Right lobe of liver (tissue), 6 donors: ENCODE measurements at regions not wholly inside any gene's neighbourhood (a gene's known extent, or its start where the extent isn't known, plus 50 kb on each side); places are given as distances from the start of the nearest gene placed in this dataset.
"Not testable (repeated sequence)": the region's sequence is repeated elsewhere in the genome, so short reads cannot be mapped to it uniquely, and the experiment has no call there.

Experiments used
- ATAC-seq, 4 donors: fragments of 200-7000 bp; cut with Tn5 transposase; one replicate each; pipeline ENCODE4 v1.9.1; 2020; ENCODE audit warnings: mild to moderate bottlenecking in 4 of 4, moderate library complexity in 4 of 4
- DNase-seq, 3 donors: peaks; one replicate each; pipeline ENCODE4 v3.0.0-alpha.2; 2020
- H3K27ac ChIP-seq, 3 donors: fragments of 200-600 bp; one replicate each; pipeline ENCODE4 v1.8.0; 2022
- H3K27me3 ChIP-seq, 2 donors: fragments of 200-600 bp; one replicate each; pipeline ENCODE4 v1.8.0; 2022
- H3K36me3 ChIP-seq, 4 donors: fragments of 200-600 bp; sonication (generic) in 1 of 4; one replicate each; pipeline versions ENCODE4 v1.5.1 to v1.8.0; 2017 to 2022; ENCODE audit warnings: control low read depth in 1 of 4
- H3K4me1 ChIP-seq, 4 donors: fragments of 200-600 bp; sonication (generic) in 1 of 4; one replicate each; pipeline versions ENCODE4 v1.5.1 to v1.8.0; 2017 to 2022; ENCODE audit warnings: control low read depth in 1 of 4
- H3K4me3 ChIP-seq, 3 donors: fragments of 200-600 bp; one replicate each; pipeline ENCODE4 v1.8.0; 2022
- H3K9me3 ChIP-seq, 4 donors: fragments of 200-600 bp; sonication (generic) in 1 of 4; one replicate each; pipeline versions ENCODE4 v1.5.1 to v1.8.0; 2017 to 2022; ENCODE audit warnings: control low read depth in 1 of 4
- CTCF ChIP-seq, 4 donors: fragments of 200-600 bp in 3 of 4; fragments of 450-650 bp in 1 of 4; IDR thresholded peaks; one replicate each; pipeline versions ENCODE4 v1.5.1 to v1.8.0; 2016 to 2022; ENCODE audit warnings: antibody characterized with exemption in 4 of 4, mild to moderate bottlenecking in 2 of 4
- POLR2A ChIP-seq: fragments of 450-650 bp; IDR thresholded peaks from one replicate; pipeline ENCODE4 v1.6.1; 2017; ENCODE audit warnings: antibody characterized with exemption, mild to moderate bottlenecking
- WGBS: methylation state at CpG from one replicate; pipeline ENCODE4 v1.1.6; 2018; ENCODE audit warnings: low coverage, low lambda C conversion rate; ENCODE audit not compliant: insufficient coverage; ENCODE audit errors: missing lambda C conversion rate; 5-methylcytosine and 5-hydroxymethylcytosine counted together
- intact Hi-C, 2 donors: fragments of 100-400 bp; cut with DNase I; formaldehyde crosslinking; loops; one replicate each; pipeline versions ENCODE4 v1.11.2 to v1.14.1; 2022
- donor health status: DM: no; HTN: yes; CAD: no.
- donor health status: DM: no; HTN: no; CAD: no.
- donor health status: DM: no; HTN: no; CAD: no.
- donor health status: DM: no; HTN: yes; CAD: no.
- donor health status: DM: no; HTN: yes; CAD: no.

GRCh38 chr17:31724619-31725018 lies 134.4 kb downstream of the COPRS start:
- TF ChIP-seq CTCF (IDR thresholded peaks at IDR 0.05), result no peak
- TF ChIP-seq POLR2A, result no peak
- no peak for DNase-seq
- ATAC-seq, result no peak
- Histone ChIP-seq H3K9me3 (no peaks in the 10 kb centered on the region), H3K36me3 (no peaks in the 10 kb centered on the region), H3K4me3 (no peak overlapping the region), H3K4me1 (no peaks in the 10 kb centered on the region), H3K27me3 (no peaks in the 10 kb centered on the region), H3K27ac (peak overlapping the region in 1 of 3 donors; percentile 29)
- 80% methylated on average over 3 of the region's 8 CpGs for WGBS
- intact Hi-C loops, result no loop called here

GRCh38 chr17:31724026-31724425 lies 135.0 kb downstream of the COPRS start:
- intact Hi-C loops, result no loop called here
- DNase-seq (no peak), ATAC-seq (peak; percentile 34 to 56 (median 48))
- no peaks in the 10 kb centered on the region for H3K9me3 ChIP-seq
- WGBS, result 62% methylated on average over 4 of the region's 8 CpGs
- no peak overlapping the region for H3K4me3 ChIP-seq
- no peaks in the 10 kb centered on the region for H3K4me1 ChIP-seq
- TF ChIP-seq POLR2A (no peak), CTCF (IDR thresholded peaks at IDR 0.05) (no peak)
- no peaks in the 10 kb centered on the region for H3K27me3 ChIP-seq
- H3K27ac ChIP-seq, result peak overlapping the region in 1 of 3 donors; percentile 29
- H3K36me3 ChIP-seq, result no peaks in the 10 kb centered on the region

- TF ChIP-seq CTCF (IDR thresholded peaks at IDR 0.05) (no peak), POLR2A (no peak)
- intact Hi-C loops, result no loop called here
- no peak overlapping the region for H3K4me3 ChIP-seq
Observed at GRCh38 chr17:31722251-31723056, 136.6 kb downstream of the COPRS start.

GRCh38 chr17:31721291-31722025 lies 137.6 kb downstream of the COPRS start:
- Histone ChIP-seq H3K9me3 (no peaks in the 10 kb centered on the region), H3K36me3 (no peaks in the 10 kb centered on the region), H3K27me3 (no peaks in the 10 kb centered on the region), H3K4me1 (no peaks in the 10 kb centered on the region), H3K27ac (no peak overlapping the region), H3K4me3 (no peak overlapping the region)
- WGBS, result 80% methylated on average over 8 of the region's 8 CpGs
- intact Hi-C loops, result no loop called here
- no peak for DNase-seq
- TF ChIP-seq POLR2A, result no peak
- no peak for TF ChIP-seq CTCF (IDR thresholded peaks at IDR 0.05)
- no peak for ATAC-seq

More at GRCh38 chr17:31722251-31723056, 136.6 kb downstream of the COPRS start:
- DNase-seq (no peak), ATAC-seq (peak; percentile 68 to 77 (median 72))
- Histone ChIP-seq H3K36me3 (no peaks in the 10 kb centered on the region), H3K27ac (no peak overlapping the region), H3K27me3 (no peaks in the 10 kb centered on the region), H3K4me1 (no peaks in the 10 kb centered on the region), H3K9me3 (no peaks in the 10 kb centered on the region)
- WGBS, result 69% methylated on average over 11 of the region's 14 CpGs

- ATAC-seq, H3K36me3 ChIP-seq, H3K9me3 ChIP-seq, intact Hi-C loops, DNase-seq, H3K27ac ChIP-seq, H3K4me3 ChIP-seq, H3K4me1 ChIP-seq, H3K27me3 ChIP-seq: not testable (repeated sequence)
- 55% methylated on average over 6 of the region's 6 CpGs for WGBS
Observed at GRCh38 chr17:31717251-31717650, 141.8 kb downstream of the COPRS start.
